Activated T-helper 2 cell treated with anti-CD3 and anti-CD28 coated beads, Interferon-gamma antibody, Interleukin-2, Interleukin-4, amounts not matched to agents 10 μg/mL and 5 μg/mL and 100 μg/mL, durations not matched to agents 14 hours and 24 hours and 36 hours (primary cell): ENCODE measurements at regions not wholly inside any gene's neighbourhood (a gene's known extent, or its start where the extent isn't known, plus 50 kb on each side); places are given as distances from the start of the nearest gene placed in this dataset.
"Not testable (repeated sequence)": the region's sequence is repeated elsewhere in the genome, so short reads cannot be mapped to it uniquely, and the experiment has no call there.

Source experiments
- DNase-seq: peaks from one replicate; pipeline ENCODE4 v3.0.0; 2021; ENCODE audit warnings: low spot score
- H3K27ac Mint-ChIP-seq: one replicate; pipeline ENCODE4 v1.8.0; 2021; ENCODE audit warnings: mixed read lengths
- H3K27me3 Mint-ChIP-seq: one replicate; pipeline ENCODE4 v1.8.0; 2021; ENCODE audit warnings: low read depth, mixed read lengths
- H3K36me3 Mint-ChIP-seq: one replicate; pipeline ENCODE4 v1.8.0; 2021; ENCODE audit warnings: low read depth, mixed read lengths
- H3K4me1 Mint-ChIP-seq: one replicate; pipeline ENCODE4 v1.8.0; 2021; ENCODE audit warnings: low read depth, mixed read lengths
- H3K4me3 Mint-ChIP-seq: one replicate; pipeline ENCODE4 v1.8.0; 2021; ENCODE audit warnings: low read depth, mild to moderate bottlenecking, moderate library complexity, mixed read lengths
- H3K9me3 Mint-ChIP-seq: one replicate; pipeline ENCODE4 v1.8.0; 2021; ENCODE audit warnings: mixed read lengths
- intact Hi-C: fragments of 100-400 bp; cut with micrococcal nuclease; formaldehyde crosslinking; loops from one replicate; pipeline ENCODE4 v1.15.1; 2023

DNA sequence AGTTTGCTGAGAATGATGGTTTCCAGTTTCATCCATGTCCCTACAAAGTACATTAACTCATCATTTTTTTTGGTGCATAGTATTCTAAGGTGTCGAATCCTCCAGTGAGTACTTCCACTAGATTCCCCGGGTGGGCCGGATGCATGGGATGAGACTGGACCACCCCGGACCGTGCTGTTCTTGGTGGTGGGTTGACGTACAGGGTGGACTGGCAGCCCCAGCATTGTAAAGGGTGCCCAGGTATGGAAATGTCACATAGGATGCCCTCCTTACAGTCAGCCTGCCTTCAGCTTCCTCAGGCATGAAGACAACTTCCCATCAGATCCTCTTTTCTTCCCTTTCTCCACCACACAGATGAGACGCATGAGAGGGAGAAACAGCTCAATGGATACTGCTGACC, 3916.1 kb upstream of the OR11H1 start:
- intact Hi-C loops, H3K27me3 Mint-ChIP-seq, DNase-seq, H3K4me3 Mint-ChIP-seq, H3K27ac Mint-ChIP-seq, H3K4me1 Mint-ChIP-seq: not testable (repeated sequence)
- peaks cover 13% of the 10 kb centered on the region for H3K36me3 Mint-ChIP-seq
- H3K9me3 Mint-ChIP-seq: peaks cover 83% of the 10 kb centered on the region

DNA sequence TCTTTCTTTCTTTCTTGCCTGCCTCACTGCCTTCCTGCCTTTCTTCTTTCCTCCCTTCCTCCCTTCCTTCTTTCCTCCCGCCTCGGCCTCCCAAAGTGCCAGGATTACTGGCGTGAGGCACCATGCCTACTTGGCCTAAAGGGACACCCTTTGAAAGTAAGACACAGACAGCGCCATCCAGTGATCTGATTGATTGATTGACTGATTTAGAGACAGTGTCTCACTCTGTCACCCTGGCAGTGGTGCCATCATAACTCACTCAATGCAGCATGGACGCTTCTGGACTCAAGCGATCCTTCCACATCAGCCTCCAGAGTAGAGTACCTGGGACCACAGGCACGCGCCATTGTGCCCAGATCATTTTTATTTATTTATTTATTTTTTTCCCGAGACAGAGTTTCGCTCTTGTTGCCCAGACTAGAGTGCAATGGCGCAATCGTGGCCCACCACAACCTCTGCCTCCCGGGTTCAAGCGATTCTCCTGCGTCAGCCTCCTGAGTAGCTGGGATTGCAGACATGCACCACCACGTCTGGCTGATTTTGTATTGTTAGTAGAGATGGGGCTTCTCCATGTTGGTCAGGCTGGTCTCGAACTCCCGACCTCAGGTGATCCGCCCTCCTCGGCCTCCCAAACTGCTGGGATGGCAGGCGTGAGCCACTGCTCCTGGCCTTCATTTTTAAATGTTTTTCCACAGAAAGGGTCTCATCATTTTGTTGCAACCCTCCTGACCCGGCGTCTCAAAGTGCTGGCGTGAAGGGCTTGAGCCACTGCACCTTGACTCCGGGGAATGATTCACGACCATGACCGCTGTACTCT, 3914.7 kb upstream of the OR11H1 start:
- peaks cover 19% of the 10 kb centered on the region for H3K36me3 Mint-ChIP-seq
- intact Hi-C loops, DNase-seq, H3K4me1 Mint-ChIP-seq, H3K27ac Mint-ChIP-seq, H3K27me3 Mint-ChIP-seq, H3K4me3 Mint-ChIP-seq: not testable (repeated sequence)
- H3K9me3 Mint-ChIP-seq: peaks cover 83% of the 10 kb centered on the region

DNA sequence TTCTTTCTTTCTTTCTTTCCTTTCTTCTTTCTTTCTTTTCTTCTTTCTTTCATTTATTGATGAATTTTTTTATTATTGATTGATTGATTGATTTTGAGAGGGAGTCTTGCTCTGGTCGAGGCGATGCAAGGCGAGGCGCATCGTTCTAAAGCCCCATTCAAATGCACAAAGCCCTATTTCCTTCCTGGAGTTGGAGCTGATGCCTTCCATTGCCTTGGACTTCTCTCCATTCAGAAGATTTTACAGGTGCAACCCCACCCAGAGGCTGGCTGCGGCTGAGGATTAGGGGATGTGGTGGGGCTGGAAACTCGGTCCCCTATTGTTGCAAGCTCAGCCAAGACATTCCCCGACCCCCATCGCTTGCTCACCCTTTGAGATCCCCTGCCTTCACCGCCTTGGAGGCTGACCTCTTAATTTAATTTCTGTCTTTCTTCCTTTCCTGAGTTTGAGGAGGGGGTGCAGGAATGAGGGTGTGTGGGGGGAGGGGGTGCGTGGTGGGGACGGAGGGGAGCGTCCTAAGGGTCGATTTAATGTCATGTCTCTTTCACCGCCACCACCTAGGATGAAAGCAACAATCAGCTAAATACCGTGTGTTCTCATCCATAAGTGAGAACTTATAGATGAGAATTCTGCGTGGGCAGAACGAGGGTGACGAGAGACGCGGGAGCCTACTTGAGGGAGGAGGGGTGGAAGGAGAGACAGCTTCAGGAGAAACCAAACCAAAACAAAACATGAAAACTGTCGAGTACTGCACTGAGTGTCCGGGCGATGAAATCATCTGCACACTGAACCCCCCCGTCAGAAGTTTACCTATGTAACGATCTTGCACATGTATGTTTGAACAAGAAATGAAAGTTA, 3913.9 kb upstream of the OR11H1 start:
- intact Hi-C loops: no loop called here
- peaks cover 21% of the 10 kb centered on the region for H3K36me3 Mint-ChIP-seq
- DNase-seq: no peak

DNA sequence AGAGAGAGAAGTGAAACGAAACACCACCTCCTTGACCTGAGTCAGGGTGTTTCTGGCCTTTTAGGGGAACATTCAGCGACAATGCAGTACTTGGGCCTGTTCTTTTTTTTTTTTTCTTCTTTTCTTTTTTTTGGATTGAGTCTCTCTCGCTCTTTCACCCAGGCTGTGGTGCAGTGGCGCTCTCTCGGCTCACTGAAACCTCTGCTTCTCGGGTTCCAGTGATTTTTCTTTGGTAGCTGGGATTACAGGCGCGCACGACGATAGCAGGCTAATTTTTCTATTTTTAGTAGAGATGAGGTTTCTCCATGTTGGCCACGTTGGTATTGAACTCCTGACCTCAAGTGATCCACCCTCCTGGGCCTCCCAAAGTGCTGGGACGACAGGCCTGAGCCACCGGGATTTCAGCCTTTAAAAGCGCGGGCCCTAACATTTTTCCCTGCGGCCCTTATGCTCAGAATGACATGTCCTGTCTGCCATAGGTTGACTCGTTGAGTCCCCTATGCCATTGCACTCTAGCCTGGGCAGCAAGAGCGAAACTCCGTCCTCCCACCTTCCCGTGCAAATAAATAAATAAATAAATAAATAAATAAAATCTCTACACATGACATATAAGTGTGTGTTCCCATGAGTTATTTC, 3913.1 kb upstream of the OR11H1 start:
- H3K4me3 Mint-ChIP-seq, DNase-seq, H3K27ac Mint-ChIP-seq, H3K27me3 Mint-ChIP-seq, intact Hi-C loops, H3K4me1 Mint-ChIP-seq: not testable (repeated sequence)
- H3K36me3 Mint-ChIP-seq: peaks cover 28% of the 10 kb centered on the region
- H3K9me3 Mint-ChIP-seq: peaks cover 87% of the 10 kb centered on the region

More for the DNA sequence above, 3913.9 kb upstream of the OR11H1 start:
- Mint-ChIP-seq H3K4me3 (no peak overlapping the region), H3K27ac (no peak overlapping the region), H3K9me3 (peaks cover 82% of the 10 kb centered on the region), H3K4me1 (no peaks in the 10 kb centered on the region), H3K27me3 (no peaks in the 10 kb centered on the region)

DNA sequence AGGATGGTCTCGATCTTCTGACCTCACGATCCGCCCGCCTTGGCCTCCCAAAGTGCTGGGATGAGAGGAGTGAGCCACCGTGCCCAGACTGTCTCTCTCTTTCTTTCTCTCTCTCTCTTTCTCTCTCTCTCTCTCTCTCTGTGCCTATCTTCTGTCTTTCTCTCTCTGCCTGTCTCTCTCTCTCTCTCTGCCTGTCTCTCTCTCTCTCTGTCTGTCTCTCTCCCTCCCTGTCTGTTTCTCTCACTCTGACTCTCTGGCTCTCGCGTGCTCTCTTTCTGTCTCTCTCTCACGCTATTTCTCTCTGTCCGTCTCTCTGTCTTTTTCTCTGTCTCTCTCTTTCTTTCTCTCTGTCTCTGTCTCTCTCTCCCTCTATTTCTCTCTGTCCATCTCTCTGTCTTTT, 3911.2 kb upstream of the OR11H1 start:
- Mint-ChIP-seq H3K27me3 (no peaks in the 10 kb centered on the region), H3K4me1 (no peaks in the 10 kb centered on the region), H3K27ac (no peak overlapping the region), H3K36me3 (peaks cover 35% of the 10 kb centered on the region), H3K9me3 (peaks cover 84% of the 10 kb centered on the region), H3K4me3 (no peak overlapping the region)
- DNase-seq: no peak
- intact Hi-C loops: no loop called here

DNA sequence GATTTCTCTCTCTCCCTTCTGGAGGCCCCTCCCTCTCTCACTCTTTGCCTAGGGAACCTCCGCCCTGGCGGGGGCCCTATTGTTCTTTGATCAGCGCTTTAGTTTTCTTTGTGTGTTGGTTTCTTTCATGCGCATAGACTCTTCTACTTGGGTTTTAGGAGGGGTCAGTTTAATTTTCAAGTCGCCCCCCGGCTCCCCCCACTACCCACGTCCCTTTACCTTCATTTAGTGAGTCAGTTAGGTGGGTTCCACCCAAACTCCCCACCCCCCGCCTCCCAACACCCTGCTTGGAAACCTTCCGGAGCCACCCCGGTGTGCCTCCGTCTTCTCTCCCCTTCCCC, 3909.7 kb upstream of the OR11H1 start:
- Mint-ChIP-seq H3K9me3 (peaks cover 81% of the 10 kb centered on the region), H3K36me3 (peaks cover 35% of the 10 kb centered on the region)
- DNase-seq, H3K27me3 Mint-ChIP-seq, intact Hi-C loops, H3K27ac Mint-ChIP-seq, H3K4me3 Mint-ChIP-seq, H3K4me1 Mint-ChIP-seq: not testable (repeated sequence)

DNA sequence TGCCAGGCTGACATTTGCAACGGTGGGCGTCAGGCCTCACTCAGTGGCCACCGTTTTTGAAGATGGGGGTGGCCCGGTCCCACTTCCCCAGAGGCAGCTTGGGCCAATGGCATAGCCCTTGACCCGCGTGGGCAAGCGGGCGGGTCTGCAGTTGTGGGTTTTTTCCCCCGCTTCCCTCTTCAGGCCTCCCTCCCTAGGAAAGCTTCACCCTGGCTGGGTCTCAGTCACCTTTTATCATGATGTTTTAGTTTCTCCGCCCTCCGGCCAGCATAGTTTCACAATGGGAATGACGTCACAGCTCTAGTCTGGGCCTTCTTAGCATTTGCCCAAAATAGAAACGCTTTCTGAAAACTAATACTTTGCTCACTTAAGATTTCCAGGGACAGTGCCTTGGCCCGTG, 3909.3 kb upstream of the OR11H1 start:
- Mint-ChIP-seq H3K36me3 (peaks cover 35% of the 10 kb centered on the region), H3K9me3 (peaks cover 82% of the 10 kb centered on the region)
- H3K4me3 Mint-ChIP-seq, H3K27ac Mint-ChIP-seq, H3K4me1 Mint-ChIP-seq, intact Hi-C loops, DNase-seq, H3K27me3 Mint-ChIP-seq: not testable (repeated sequence)

DNA sequence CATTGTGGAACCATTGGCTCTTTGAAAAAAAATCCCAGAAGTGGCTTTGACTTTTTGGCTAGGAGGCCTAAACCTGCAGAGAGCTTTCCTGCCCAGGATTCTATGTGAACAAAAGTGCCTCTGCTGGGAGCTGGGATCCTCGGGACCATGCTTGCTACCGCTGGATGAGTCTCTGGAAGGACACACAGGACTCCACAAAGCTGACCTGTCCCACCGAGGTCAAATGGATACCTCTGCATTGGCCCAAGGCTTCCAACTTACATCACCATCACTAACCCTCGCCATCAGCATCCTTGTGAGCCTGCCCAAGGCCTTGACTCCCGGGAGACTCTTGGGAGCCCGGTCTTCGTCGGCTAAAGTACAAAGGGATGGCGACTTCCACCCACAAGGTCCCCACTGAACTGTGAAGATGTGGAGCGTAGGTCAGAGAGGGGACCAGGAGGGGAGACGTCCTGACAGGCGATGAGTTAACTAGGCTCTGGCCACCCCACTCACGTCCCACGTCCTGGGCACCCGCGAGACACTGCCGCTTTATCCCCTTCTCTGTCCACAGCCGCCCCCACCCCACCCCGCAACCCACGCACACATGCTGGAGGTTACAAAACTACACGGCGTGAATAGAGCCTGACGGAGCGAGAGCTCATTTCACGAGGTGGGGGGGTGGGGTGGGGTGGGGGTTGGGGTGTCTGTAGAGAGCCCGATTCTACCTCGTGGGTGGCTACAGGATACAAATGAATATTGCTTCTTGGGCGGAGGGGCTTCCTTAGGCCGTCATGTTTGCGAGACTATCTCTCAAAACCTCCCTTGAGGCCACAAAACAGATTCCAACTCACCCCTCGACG, 3906.8 kb upstream of the OR11H1 start:
- intact Hi-C loops, H3K27me3 Mint-ChIP-seq: not testable (repeated sequence)

DNA sequence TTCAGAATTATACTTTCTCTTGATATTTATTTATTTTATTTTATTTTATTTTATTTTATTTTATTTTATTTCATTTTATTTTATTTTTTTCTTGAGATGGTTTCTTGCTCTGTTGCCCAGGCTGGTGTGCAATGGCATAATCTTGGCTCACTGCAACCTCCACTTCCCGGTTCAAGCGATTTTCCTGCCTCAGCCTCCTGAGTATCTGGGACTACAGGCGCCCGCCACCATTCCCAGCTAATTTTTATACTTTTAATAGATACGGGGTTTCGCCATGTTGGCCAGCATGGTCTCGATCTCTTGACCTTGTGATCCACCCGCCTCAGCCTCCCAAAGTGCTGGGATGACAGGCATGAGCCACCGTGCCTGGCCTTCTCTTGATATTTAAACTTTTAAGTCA, 3905.2 kb upstream of the OR11H1 start:
- intact Hi-C loops, H3K4me3 Mint-ChIP-seq, H3K4me1 Mint-ChIP-seq, H3K27me3 Mint-ChIP-seq, H3K27ac Mint-ChIP-seq, DNase-seq: not testable (repeated sequence)
- peaks cover 74% of the 10 kb centered on the region for H3K9me3 Mint-ChIP-seq
- peaks cover 20% of the 10 kb centered on the region for H3K36me3 Mint-ChIP-seq

More for the DNA sequence above, 3906.8 kb upstream of the OR11H1 start:
- DNase-seq, H3K27ac Mint-ChIP-seq, H3K4me1 Mint-ChIP-seq, H3K4me3 Mint-ChIP-seq: not testable (repeated sequence)
- peaks cover 82% of the 10 kb centered on the region for H3K9me3 Mint-ChIP-seq
- peaks cover 25% of the 10 kb centered on the region for H3K36me3 Mint-ChIP-seq

DNA sequence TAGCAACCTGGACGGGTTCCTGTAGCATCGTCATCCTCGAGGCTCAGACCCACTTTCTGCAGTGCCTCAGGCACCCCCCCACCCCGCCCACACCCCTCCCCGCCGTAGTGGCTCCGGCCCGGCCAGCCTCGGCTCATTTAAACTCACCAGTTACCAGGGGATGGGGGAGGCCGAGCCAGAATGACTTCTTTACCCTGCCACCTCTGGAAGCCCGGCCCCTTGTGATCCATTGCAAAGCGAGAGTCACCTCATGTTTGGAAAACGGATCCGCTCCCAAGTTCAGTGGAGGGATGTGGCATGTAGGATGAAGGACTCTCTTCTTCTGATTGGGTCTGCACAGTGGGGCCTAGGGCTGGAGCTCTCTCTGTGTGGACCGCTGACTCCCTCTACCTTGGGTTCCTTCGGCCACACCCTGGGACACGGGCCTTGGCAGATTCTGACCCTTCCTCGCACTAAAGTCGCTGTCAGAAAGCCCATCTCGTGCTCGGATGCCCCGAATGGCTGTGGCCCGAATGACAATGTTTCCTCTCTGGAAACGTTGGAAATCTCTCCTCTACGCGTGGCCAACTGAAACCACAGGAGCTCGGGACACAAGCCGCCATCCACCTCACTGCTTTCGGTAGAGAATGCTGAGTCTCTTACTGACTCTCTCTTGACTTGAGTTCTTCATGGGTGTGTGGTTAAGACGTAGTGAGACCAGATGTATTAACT, 3902.1 kb upstream of the OR11H1 start:
- not testable (repeated sequence) for H3K4me1 Mint-ChIP-seq

DNA sequence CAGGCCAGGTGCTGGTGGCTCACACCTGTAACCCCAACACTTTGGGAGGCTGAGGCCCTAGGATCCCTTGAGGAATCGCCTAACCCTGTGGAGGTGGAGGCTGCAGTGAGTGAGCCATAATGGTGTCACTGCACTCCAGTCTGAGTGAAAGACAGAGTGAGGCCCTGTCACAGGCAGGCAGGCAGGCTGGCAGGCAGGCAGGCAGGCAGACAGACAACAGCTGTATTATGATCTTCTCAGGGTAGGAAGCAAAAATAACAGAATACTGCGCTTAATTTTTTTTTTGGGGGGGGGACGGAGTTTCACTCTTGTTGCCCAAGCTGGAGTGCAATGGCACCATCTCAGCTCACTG, 3901.6 kb upstream of the OR11H1 start:
- Mint-ChIP-seq H3K27ac (no peak overlapping the region), H3K27me3 (no peaks in the 10 kb centered on the region), H3K36me3 (peaks cover 11% of the 10 kb centered on the region), H3K4me3 (no peak overlapping the region), H3K4me1 (no peaks in the 10 kb centered on the region), H3K9me3 (peaks cover 60% of the 10 kb centered on the region)
- intact Hi-C loops: no loop called here
- no peak for DNase-seq

More for the DNA sequence above, 3902.1 kb upstream of the OR11H1 start:
- intact Hi-C loops, H3K27ac Mint-ChIP-seq, H3K27me3 Mint-ChIP-seq, H3K4me3 Mint-ChIP-seq, DNase-seq: not testable (repeated sequence)
- peaks cover 11% of the 10 kb centered on the region for H3K36me3 Mint-ChIP-seq
- H3K9me3 Mint-ChIP-seq: peaks cover 61% of the 10 kb centered on the region

DNA sequence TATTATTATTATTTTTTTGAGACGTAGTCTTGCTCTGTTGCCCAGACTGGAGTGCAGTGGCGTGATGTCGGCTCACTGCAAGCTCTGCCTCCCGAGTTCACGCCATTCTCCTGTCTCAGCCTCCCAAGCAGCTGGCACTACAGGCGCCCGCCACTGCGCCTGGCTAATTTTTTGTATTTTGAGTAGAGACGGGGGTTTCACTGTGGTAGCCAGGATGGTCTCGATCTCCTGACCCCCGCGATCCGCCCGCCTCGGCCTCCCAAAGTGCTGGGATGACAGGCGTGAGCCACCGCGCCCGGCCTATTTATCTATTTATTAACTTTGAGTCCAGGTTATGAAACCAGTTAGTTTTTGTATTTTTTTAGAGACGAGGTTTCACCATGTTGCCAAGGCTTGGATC, 3901.0 kb upstream of the OR11H1 start:
- DNase-seq, H3K27me3 Mint-ChIP-seq, H3K4me1 Mint-ChIP-seq, intact Hi-C loops, H3K4me3 Mint-ChIP-seq, H3K27ac Mint-ChIP-seq: not testable (repeated sequence)
- H3K36me3 Mint-ChIP-seq: peaks cover 11% of the 10 kb centered on the region
- H3K9me3 Mint-ChIP-seq: peaks cover 60% of the 10 kb centered on the region
